A673 (cell line): ENCODE measurements at regions not wholly inside any gene's neighbourhood (a gene's known extent, or its start where the extent isn't known, plus 50 kb on each side); places are given as distances from the start of the nearest gene placed in this dataset.

Experiments
- BruUV-seq: library from RNA; stranded (reverse); fragments of 400-500 nt; replicated peaks from 2 replicates; lab custom pipeline; 2021; lab: Mats Ljungman, UMichigan
- CTCF ChIA-PET: fragments of 300-600 bp; sonication (Branson Sonifier 250); formaldehyde crosslinking; loops from one replicate; lab custom pipeline; 2022; ENCODE audit warnings: antibody characterized with exemption; lab: Charles Lee
- POLR2A ChIA-PET: fragments of 300-600 bp; sonication (Branson Sonifier 250); formaldehyde crosslinking; loops from one replicate; lab custom pipeline; 2022; ENCODE audit warnings: antibody characterized with exemption; ENCODE audit not compliant: low non-redundant PET; lab: Charles Lee
- DNase-seq: peaks from one replicate; pipeline ENCODE4 v3.0.0-alpha.2; 2015; ENCODE audit warnings: low spot score
- H3K27ac ChIP-seq: fragments of 200-600 bp; sonication (generic); 2 replicates; pipeline ENCODE4 v1.5.1; 2016; ENCODE audit warnings: mixed run types, low read depth, mild to moderate bottlenecking, mixed read lengths, antibody characterized with exemption, low read length; ENCODE audit not compliant: poor library complexity, severe bottlenecking
- H3K27me3 ChIP-seq: fragments of 200-600 bp; sonication (generic); replicated peaks from 2 replicates; pipeline ENCODE4 v1.6.1; 2017; ENCODE audit warnings: mixed run types, low read depth, mild to moderate bottlenecking, mixed read lengths, antibody characterized with exemption, low read length; ENCODE audit not compliant: insufficient read depth, poor library complexity
- H3K36me3 ChIP-seq: fragments of 200-600 bp; sonication (generic); 2 replicates; pipeline ENCODE4 v1.6.1; 2016; ENCODE audit warnings: mixed run types, mild to moderate bottlenecking, mixed read lengths, antibody characterized with exemption, low read length; ENCODE audit not compliant: insufficient read depth, poor library complexity, severe bottlenecking
- H3K4me1 ChIP-seq: fragments of 200-600 bp; sonication (generic); 2 replicates; pipeline ENCODE4 v1.6.1; 2017; ENCODE audit warnings: mixed run types, mild to moderate bottlenecking, mixed read lengths, antibody characterized with exemption, low read length; ENCODE audit not compliant: insufficient read depth, poor library complexity, severe bottlenecking
- H3K4me3 ChIP-seq: fragments of 200-600 bp; sonication (generic); 2 replicates; pipeline ENCODE4 v1.5.1; 2016; ENCODE audit warnings: low read depth, mixed run types, mild to moderate bottlenecking, mixed read lengths, low read length; ENCODE audit not compliant: poor library complexity, severe bottlenecking
- H3K9me3 ChIP-seq: fragments of 200-600 bp; sonication (generic); 2 replicates; pipeline ENCODE4 v1.6.1; 2016; ENCODE audit warnings: mixed run types, low read depth, mild to moderate bottlenecking, mixed read lengths, antibody characterized with exemption, low read length; ENCODE audit not compliant: poor library complexity, severe bottlenecking
- EZH2 ChIP-seq: fragments of 200-600 bp; sonication (generic); IDR thresholded peaks from 2 replicates; pipeline ENCODE4 v1.6.1; 2017; ENCODE audit warnings: borderline replicate concordance, low read depth, mild to moderate bottlenecking, mixed read lengths, antibody characterized with exemption, low read length; ENCODE audit not compliant: poor library complexity, severe bottlenecking
- intact Hi-C: fragments of 100-400 bp; cut with micrococcal nuclease; formaldehyde crosslinking; loops from one replicate; pipeline ENCODE4 v1.10.0; 2022; ENCODE audit not compliant: unreplicated experiment
- TF ChIP-seq, protein P1 (sequence below): fragments of 300-800, 200-600 bp; sonication (generic); conservative IDR thresholded peaks from 2 replicates; pipeline ENCODE4 v1.5.1; 2017; ENCODE audit warnings: low read depth, mild to moderate bottlenecking, antibody characterized with exemption, low read length, moderate library complexity, mixed read lengths

DNA sequence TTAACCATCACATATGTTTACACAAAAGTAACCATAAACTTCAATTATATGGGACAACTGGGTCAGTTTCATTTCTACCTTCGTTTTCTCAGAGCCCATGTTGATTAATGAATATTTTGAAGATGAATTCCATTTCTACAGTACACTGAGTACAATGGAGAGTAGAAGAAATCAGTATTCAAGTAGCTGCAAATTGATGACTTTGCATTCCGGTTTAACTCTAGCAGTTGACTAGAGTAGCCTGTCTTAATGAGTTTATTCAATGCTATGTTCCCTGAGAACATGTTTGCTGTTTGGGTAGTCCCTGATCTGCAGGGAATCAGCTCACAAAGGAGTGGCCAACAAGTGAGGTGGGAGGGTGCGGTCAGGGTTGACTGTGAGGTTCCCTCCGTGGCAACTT is 168.3 kb downstream of the TRIML1 start:
- CTCF ChIA-PET, result interaction anchor here (0.7 kb wide), 1 partner anchor 664 kb away, joined by 3 read pairs; no protein-coding TSS in a partner anchor

DNA sequence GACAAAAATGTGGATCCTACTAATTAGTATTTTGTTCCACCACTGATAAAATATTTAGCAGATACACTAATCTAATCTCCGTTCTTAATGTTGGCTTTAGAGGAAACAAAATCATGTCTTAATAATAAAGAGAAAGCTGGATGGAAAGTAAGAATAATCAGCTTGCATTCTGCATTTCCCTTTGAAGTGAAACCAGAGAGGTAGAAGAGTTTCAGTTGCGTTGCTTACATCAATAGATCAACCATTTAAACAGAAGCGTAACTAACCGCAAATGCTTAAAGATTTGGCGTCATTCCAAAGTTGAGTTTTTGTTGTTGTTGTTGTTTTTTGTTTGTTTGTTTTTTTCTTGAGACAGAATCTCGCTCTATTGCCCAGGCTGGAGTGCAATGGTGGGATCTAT is 168.9 kb downstream of the TRIML1 start:
- ChIA-PET CTCF (interaction anchor here (0.7 kb wide), 1 partner anchor 663 kb away, joined by 3 read pairs; no protein-coding TSS in a partner anchor), POLR2A (no interaction called here)
- intact Hi-C loops, result no loop called here
- no peak for TF ChIP-seq EZH2
- TF ChIP-seq, protein P1, sequence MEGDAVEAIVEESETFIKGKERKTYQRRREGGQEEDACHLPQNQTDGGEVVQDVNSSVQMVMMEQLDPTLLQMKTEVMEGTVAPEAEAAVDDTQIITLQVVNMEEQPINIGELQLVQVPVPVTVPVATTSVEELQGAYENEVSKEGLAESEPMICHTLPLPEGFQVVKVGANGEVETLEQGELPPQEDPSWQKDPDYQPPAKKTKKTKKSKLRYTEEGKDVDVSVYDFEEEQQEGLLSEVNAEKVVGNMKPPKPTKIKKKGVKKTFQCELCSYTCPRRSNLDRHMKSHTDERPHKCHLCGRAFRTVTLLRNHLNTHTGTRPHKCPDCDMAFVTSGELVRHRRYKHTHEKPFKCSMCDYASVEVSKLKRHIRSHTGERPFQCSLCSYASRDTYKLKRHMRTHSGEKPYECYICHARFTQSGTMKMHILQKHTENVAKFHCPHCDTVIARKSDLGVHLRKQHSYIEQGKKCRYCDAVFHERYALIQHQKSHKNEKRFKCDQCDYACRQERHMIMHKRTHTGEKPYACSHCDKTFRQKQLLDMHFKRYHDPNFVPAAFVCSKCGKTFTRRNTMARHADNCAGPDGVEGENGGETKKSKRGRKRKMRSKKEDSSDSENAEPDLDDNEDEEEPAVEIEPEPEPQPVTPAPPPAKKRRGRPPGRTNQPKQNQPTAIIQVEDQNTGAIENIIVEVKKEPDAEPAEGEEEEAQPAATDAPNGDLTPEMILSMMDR, result no peak
- no peak for DNase-seq
- Histone ChIP-seq H3K4me3 (no peak overlapping the region), H3K27ac (no peak overlapping the region), H3K27me3 (no peaks in the 10 kb centered on the region), H3K9me3 (no peaks in the 10 kb centered on the region), H3K4me1 (no peaks in the 10 kb centered on the region), H3K36me3 (no peaks in the 10 kb centered on the region)
- BruUV-seq, result no TSS peak

More for the DNA sequence above, 168.3 kb downstream of the TRIML1 start:
- no peaks in the 10 kb centered on the region for H3K36me3 ChIP-seq
- H3K27ac ChIP-seq, result no peak overlapping the region
- no peak for DNase-seq
- POLR2A ChIA-PET, result no interaction called here
- H3K4me1 ChIP-seq, result no peaks in the 10 kb centered on the region
- no peaks in the 10 kb centered on the region for H3K9me3 ChIP-seq
- no TSS peak for BruUV-seq
- H3K4me3 ChIP-seq, result no peak overlapping the region
- TF ChIP-seq, protein P1, result no peak
- no peak for TF ChIP-seq EZH2
- no peaks in the 10 kb centered on the region for H3K27me3 ChIP-seq
- intact Hi-C loops, result no loop called here

DNA sequence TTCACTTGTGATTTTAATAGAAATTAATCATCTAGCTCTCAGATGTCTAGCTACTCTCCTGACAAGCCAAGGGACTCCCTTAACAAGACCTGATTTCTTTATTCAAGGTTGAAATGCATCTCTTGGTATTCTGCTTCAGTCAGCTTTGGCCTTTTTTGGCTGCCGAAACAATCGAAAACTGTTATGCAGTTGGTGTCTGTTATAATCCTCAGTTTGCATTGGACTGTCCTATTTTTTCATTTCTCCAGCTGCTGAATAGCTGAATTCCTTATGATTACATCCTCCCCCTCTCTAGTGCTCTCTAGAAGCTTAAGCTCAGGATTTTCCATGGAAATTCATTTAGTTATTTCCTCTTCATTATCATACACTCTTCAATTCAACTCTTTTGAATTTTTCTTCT is 177.2 kb downstream of the TRIML1 start:
- POLR2A ChIA-PET, result no interaction called here
- Histone ChIP-seq H3K27me3 (peaks cover 4% of the 10 kb centered on the region), H3K36me3 (no peaks in the 10 kb centered on the region), H3K4me1 (no peaks in the 10 kb centered on the region), H3K9me3 (no peaks in the 10 kb centered on the region), H3K27ac (no peak overlapping the region), H3K4me3 (no peak overlapping the region)
- CTCF ChIA-PET, result no interaction called here
- no peak for DNase-seq
- no TSS peak for BruUV-seq
- TF ChIP-seq, protein P1, result no peak
- TF ChIP-seq EZH2, result no peak
- intact Hi-C loops, result no loop called here
